ENCODE measurements at regions not wholly inside any gene's neighbourhood (a gene's known extent, or its start where the extent isn't known, plus 50 kb on each side); places are given as distances from the start of the nearest gene placed in this dataset.

- DNase-seq, result no peak
These were observed 111.1 kb upstream of the DUSP22 start for GRCh38 chr6:181049-181654.

DNA sequence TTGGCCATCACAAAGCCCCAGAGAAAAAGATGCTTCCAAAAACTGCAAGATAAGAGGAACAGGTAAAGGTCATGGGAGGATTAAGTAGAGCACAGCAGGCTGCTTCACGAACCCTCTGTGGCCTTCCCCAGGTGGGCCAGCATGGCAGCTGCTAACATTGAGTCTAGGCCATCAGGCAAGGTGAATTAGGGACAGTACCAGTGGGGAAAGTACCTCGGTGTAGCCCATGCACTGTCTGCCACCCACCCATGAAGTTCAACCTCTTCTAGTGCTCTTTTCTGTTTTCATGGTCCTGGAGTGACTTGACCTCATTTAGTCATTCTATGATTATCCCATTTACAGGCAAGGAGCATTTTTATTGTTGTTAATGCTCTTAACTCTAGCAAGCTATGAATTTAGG is 108.6 kb upstream of the DUSP22 start:
- DNase-seq, result no peak

GRCh38 chr6:184161-184700 is 108.1 kb upstream of the DUSP22 start:
- DNase-seq, result no peak

GRCh38 chr6:186340-186965 is 105.8 kb upstream of the DUSP22 start:
- no peak for DNase-seq

GRCh38 chr6:187210-187861 is 105.0 kb upstream of the DUSP22 start:
- no peak for DNase-seq

- peak; percentile 82 for DNase-seq
These were observed 103.2 kb upstream of the DUSP22 start for GRCh38 chr6:188821-189655.

GRCh38 chr6:189676-190075 is 102.6 kb upstream of the DUSP22 start:
- no peak for DNase-seq

DNA sequence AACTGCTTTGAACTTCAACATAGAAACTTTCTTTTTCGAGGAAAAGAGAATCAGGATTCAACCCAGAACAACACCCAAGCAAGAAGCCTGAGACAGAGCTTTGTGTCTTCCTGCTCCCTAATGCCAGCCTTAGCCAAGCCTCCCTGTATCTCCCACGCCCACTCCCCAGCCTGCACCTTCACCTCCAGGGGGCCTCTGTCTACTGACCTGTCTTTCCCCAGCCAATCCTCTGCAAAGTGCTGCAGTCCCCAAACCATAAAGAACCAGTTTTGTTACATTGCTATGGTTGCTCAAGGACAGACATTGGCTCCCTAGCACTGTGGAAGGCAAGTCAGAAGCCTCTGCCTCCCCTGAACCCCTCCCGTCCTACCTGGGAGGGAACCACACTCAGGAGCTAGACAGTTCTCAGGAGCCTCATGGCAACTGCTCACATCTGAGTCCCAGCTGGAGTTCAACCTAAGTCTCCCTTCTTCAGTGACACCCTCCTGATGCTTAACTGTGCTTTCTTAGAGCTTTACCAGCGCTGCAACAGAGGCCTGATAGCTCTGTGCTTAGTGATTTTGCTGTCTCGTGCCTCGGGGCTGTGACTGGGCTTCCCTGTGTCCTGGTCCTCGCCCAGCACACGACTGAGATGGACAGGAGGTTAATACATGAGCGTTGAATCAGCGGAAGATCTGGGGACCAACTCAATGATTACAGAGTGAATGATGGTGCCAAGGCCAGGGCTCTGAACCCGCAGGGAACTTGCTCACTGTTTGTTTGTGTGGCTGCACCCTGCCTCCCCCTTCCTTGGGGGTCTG is 101.5 kb upstream of the DUSP22 start:
- no peak for DNase-seq

DNA sequence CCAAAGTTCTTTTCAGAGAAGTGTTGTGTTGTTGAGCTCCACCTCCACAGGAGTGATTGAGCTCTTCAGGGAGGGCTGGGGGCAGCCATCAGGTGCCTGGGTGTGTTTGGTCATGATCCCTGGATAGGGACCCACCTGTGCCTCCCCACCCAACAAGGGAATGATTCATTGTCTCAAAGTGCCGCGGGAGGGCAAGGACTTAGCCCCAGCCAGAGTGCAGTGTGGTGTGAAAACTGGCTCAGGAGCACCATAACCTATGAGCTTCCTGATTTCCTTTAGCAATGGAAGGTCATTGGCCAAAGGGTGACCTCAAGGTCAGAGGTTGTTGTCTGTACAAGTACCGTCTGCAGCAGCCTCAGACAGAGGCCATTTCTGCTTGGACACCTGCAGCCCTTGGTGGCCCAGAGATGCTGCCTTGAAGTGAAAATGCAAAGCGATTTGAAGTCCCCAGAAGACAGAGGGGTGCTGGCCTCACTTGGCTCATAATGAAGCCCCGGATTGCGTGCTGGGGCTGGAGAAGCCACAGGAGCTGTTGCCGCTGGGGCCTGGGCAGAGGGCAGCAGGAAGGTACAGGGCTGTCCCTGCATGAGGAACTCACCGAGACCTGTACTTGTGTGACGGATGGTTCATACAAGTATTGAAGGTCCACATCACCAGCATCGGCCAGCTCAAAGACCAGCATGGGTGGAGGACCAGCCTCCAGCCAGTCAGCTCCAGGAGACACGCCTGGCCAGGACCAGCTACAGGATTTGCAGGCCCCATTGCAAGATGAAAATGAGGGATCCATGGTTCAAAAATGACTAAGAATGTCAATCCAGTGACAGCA is 100.6 kb upstream of the DUSP22 start:
- DNase-seq, result no peak

DNA sequence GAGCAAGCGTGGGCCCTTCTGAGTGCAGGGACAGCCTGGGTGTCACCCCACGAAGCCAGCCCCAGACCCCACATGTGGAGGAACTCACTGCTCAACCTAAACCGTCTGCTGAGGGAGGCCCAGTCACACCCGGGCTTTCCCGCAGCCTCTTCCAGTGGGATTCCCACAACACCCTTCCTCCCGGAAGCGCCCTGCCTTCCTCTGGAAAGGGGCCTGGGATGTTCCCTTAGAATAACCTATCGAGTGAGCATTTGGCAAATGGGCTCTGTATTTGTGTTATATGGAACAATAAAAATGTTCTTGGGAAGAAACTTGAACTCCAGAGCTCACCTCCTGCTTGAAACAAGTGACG is 100.0 kb upstream of the DUSP22 start:
- no peak for DNase-seq

DNA sequence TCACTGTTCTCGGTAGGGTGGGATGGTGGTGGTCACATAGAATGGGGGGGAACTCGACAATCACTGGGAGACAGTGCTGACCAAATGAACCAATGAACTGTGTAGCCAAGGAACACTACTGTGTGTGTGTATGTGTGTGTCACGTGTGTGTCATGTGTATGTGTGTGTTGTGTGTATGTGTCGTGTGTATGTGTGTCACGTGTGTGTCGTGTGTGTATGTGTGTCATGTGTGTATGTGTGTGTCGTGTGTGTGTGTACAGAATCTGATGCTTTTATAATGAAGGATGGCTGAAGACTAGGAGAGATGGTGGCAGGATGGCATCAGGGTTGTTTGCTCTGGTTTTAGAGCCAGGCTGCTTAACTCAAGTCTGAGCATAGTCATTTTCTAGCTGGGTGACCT is 99.1 kb upstream of the DUSP22 start:
- DNase-seq, result no peak

DNA sequence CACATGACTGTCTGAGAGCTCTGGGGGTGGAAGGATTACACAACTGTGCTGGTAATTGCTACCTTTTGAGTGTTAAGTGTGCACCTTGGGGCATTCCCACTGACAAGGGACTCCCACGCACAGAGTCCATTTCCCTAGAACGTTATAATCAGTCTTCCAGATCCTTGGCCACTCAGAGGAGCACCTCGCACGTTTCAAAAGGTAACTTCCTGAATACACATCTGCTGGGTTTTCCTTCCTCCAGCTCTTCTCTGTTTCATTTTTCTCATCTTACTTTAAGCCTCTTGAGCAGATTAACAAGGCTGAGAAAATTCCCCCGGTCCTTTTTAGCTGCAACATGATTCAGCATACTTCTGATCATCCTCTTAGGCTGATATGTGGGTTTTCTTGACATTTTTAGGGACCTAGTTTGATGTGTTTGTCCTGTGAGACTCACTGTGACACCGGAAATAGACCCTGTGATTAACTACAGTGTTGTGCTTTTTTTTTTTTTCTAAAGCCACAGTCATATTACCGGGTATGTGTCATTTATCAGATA is 98.4 kb upstream of the DUSP22 start:
- DNase-seq, result no peak

- DNase-seq, result no peak
These were observed 96.4 kb upstream of the DUSP22 start for GRCh38 chr6:195861-196360.

GRCh38 chr6:196543-196942 is 95.7 kb upstream of the DUSP22 start:
- no peak for DNase-seq

- no peak for DNase-seq
These were observed 88.6 kb upstream of the DUSP22 start for GRCh38 chr6:203661-204060.

DNA sequence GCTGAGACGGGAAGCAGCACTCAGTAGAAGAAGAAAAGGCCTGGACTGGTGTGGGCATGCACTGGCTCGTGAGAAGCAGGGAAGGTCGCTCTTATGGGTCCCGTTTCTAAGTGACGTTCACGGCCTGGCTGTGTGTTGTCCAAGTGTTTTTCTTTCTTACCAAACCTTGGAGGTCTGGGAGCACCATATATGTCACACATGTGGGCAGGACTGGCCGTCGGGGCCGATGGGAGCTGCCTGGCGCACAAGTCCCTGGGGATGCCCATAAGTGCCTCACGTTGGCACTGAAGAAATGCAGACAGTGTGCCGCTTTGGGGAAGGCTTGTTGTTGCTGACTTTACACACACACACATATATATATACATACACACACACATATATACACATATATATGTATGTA is 86.0 kb upstream of the DUSP22 start:
- DNase-seq, result no peak

DNA sequence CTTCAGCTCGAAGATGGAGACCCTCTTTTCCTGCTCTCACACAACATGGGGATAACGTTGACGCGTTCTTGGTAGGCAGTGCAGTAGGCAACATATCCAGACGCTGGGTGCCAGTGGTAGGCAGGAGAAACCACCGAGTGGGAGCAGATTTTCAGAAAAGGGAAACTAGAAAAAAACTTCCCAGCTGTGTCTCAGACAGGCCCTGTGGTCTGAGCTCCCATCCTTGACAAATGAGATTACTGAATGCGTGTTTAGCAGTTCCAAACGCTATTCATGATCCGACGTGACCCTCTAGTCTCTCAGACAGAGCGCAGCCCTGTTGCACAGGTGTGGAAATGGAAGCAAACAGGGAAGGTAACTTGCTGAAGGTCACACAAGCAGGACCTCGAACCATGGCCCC is 83.9 kb upstream of the DUSP22 start:
- no peak for DNase-seq

GRCh38 chr6:208938-209337 is 83.3 kb upstream of the DUSP22 start:
- no peak for DNase-seq

- no peak for DNase-seq
These were observed 82.7 kb upstream of the DUSP22 start for GRCh38 chr6:209432-210103.

GRCh38 chr6:210104-210456 is 82.2 kb upstream of the DUSP22 start:
- no peak for DNase-seq
